ENCODE measurements at regions not wholly inside any gene's neighbourhood (a gene's known extent, or its start where the extent isn't known, plus 50 kb on each side); places are given as distances from the start of the nearest gene placed in this dataset.

DNA sequence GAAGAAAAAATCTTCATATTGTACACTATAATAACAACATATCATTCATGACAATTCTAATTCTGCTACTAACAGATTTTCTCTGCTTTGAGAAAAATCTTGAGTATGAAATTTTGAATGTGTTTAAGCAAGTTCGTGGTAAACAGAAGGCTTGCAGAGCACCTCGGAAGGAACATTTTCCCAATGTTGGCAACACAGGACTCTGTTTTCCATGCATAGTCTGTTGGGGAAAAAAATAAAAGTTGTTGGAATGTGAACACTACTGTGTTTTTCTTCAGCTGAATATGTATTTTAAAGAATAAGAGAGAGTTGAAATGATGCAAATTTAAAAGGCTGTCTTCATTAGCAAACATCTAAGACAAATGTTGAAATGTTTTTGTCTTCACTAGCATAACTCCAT is 54.7 kb upstream of the ANXA10 start:
- no peak overlapping the region for H3K27ac ChIP-seq
- no peaks in the 10 kb centered on the region for H3K36me3 ChIP-seq
- DNase-seq, result no peak
- no peak overlapping the region for H3K4me3 ChIP-seq
- TF ChIP-seq, protein P1, sequence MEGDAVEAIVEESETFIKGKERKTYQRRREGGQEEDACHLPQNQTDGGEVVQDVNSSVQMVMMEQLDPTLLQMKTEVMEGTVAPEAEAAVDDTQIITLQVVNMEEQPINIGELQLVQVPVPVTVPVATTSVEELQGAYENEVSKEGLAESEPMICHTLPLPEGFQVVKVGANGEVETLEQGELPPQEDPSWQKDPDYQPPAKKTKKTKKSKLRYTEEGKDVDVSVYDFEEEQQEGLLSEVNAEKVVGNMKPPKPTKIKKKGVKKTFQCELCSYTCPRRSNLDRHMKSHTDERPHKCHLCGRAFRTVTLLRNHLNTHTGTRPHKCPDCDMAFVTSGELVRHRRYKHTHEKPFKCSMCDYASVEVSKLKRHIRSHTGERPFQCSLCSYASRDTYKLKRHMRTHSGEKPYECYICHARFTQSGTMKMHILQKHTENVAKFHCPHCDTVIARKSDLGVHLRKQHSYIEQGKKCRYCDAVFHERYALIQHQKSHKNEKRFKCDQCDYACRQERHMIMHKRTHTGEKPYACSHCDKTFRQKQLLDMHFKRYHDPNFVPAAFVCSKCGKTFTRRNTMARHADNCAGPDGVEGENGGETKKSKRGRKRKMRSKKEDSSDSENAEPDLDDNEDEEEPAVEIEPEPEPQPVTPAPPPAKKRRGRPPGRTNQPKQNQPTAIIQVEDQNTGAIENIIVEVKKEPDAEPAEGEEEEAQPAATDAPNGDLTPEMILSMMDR (IDR thresholded peaks at IDR 0.05), result no peak
- no peak for TF ChIP-seq POLR2AphosphoS5 (IDR thresholded peaks at IDR 0.05)
- no peak for TF ChIP-seq EP300 (IDR thresholded peaks at IDR 0.05; ENCODE audit: low read depth)
- TF ChIP-seq POLR2A (IDR thresholded peaks at IDR 0.05), result no peak
- H3K9me3 ChIP-seq, result no peaks in the 10 kb centered on the region
- intact Hi-C loops (cut with DNase I; ENCODE audit: low total_unique reads) (no loop called here), in situ Hi-C loops (cut with MboI; ENCODE audit: low pct_ligation_motif_present in 1 of 4, low pct_unique_long_range_greater_than_20kb in 1 of 4, low sequenced_read_pairs in 3 of 4) (no loop called here)
- no peaks in the 10 kb centered on the region for H3K4me1 ChIP-seq
- H3K27me3 ChIP-seq, result no peaks in the 10 kb centered on the region
- 80 to 92% methylated on average over 2 of the region's 2 CpGs for WGBS, 2 donors (ENCODE audit: low coverage in 1 of 2)

DNA sequence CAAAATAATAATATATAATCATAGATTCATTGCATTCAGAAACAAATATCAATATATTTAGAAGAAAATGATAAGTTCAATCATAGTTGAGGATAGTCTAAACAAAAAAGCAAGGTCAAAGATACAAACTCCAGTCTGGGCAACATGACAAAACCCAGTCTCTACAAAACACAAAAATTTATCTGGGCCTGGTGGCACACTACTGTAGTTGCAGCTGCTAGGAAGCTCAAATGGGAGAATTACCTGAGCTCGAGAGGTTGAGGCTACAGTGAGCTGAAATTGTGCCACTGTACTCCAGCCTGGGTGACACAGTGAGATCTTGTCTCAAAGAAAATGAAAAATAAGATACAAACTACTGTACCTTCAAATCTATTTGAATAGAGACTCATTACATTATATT is 52.7 kb upstream of the ANXA10 start:
- 60 to 71% methylated on average over 1 of the region's 1 CpG for WGBS, 2 donors (ENCODE audit: low coverage in 1 of 2)
- Histone ChIP-seq H3K4me1 (no peaks in the 10 kb centered on the region), H3K27me3 (no peaks in the 10 kb centered on the region), H3K27ac (no peak overlapping the region), H3K9me3 (no peaks in the 10 kb centered on the region), H3K4me3 (no peak overlapping the region), H3K36me3 (no peaks in the 10 kb centered on the region)
- intact Hi-C loops (cut with DNase I; ENCODE audit: low total_unique reads) (no loop called here), in situ Hi-C loops (cut with MboI; ENCODE audit: low pct_ligation_motif_present in 1 of 4, low pct_unique_long_range_greater_than_20kb in 1 of 4, low sequenced_read_pairs in 3 of 4) (no loop called here)
- no peak for DNase-seq
- TF ChIP-seq EP300 (IDR thresholded peaks at IDR 0.05; ENCODE audit: low read depth) (no peak), POLR2AphosphoS5 (IDR thresholded peaks at IDR 0.05) (no peak), POLR2A (IDR thresholded peaks at IDR 0.05) (no peak)
- TF ChIP-seq, protein P1 (IDR thresholded peaks at IDR 0.05), result no peak

Small RNA genes in the stretch of these regions (small RNA-seq; reads per million reads assigned to genes)
- 0 to 1.4 (median 0) reads per million in 4 donors for gene RN7SL776P

Measured in transverse colon (tissue), 4 donors.